ENCODE measurements at regions not wholly inside any gene's neighbourhood (a gene's known extent, or its start where the extent isn't known, plus 50 kb on each side); places are given as distances from the start of the nearest gene placed in this dataset.
"Not testable (repeated sequence)": the region's sequence is repeated elsewhere in the genome, so short reads cannot be mapped to it uniquely, and the experiment has no call there.

DNA sequence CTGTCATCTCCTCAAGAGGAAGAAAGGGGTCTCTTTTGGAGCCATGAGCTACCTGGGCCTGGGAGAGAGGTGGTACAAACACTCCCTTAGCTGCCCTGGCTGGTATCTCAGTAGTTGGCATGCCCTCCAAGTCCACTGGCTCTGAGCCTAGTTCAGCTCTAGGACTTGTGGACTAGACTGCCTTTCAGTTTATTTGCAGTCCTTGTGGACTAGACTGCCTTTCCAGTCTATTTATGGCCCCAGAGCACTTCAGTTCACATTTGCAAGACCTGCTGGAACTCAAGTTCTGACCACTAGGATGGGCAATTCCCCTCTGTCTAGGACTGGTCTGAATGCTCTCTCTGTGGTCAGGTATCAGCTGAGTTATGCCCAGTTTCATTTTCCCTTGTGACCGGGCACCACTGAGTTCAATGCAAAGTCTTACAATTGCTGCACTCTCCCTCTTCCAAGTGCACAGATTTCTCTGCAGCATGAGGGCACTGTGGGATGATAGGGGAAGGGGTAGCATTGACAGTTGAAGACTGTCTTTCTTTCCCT, 1019.0 kb downstream of the TAF11L14 start:
- no peak overlapping the region for H3K4me3 ChIP-seq (ENCODE audit: low read depth, low read length)
- peaks cover 73% of the 10 kb centered on the region for H3K9me3 ChIP-seq (ENCODE audit: control insufficient read depth, insufficient read depth, low read length)
- peaks cover 62% of the 10 kb centered on the region for H3K36me3 ChIP-seq (ENCODE audit: control insufficient read depth, insufficient read depth, low read length)
- no peak overlapping the region for H3K9ac ChIP-seq (ENCODE audit: low read depth, low read length)
- H3K27ac ChIP-seq (ENCODE audit: low read depth, low read length) = no peak overlapping the region
- H3K27me3 ChIP-seq (ENCODE audit: control insufficient read depth, insufficient read depth, low read length) = no peaks in the 10 kb centered on the region
- H3K4me1 ChIP-seq (ENCODE audit: control insufficient read depth, insufficient read depth, low read length) = no peaks in the 10 kb centered on the region

DNA sequence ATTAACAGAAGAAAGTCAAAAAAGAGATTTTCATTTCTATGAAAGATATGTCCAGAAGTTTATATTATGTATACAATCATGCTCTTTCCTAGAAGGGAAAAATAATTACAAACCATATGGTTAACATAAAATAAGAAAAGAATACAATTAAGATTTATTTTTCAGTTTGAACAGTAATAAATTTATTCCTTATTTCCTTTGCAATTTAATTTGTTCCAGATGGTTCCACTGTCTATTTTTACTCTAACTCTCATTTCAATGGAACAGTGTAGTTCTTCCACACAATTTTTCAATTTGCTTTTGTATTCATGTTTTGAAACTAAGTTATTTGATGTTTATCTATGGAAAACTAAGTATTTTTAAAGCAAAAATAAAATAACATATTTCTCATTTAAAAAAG, 1026.3 kb downstream of the TAF11L14 start:
- Histone ChIP-seq H3K4me3 (ENCODE audit: low read depth, low read length) (no peak overlapping the region), H3K27ac (ENCODE audit: low read depth, low read length) (no peak overlapping the region), H3K27me3 (ENCODE audit: control insufficient read depth, insufficient read depth, low read length) (no peaks in the 10 kb centered on the region), H3K9me3 (ENCODE audit: control insufficient read depth, insufficient read depth, low read length) (0 out of 2 replicates have a peak, but pooled peaks cover 4% of the 10 kb centered on the region), H3K36me3 (ENCODE audit: control insufficient read depth, insufficient read depth, low read length) (peaks cover 97% of the 10 kb centered on the region), H3K4me1 (ENCODE audit: control insufficient read depth, insufficient read depth, low read length) (no peaks in the 10 kb centered on the region), H3K9ac (ENCODE audit: low read depth, low read length) (no peak overlapping the region)

DNA sequence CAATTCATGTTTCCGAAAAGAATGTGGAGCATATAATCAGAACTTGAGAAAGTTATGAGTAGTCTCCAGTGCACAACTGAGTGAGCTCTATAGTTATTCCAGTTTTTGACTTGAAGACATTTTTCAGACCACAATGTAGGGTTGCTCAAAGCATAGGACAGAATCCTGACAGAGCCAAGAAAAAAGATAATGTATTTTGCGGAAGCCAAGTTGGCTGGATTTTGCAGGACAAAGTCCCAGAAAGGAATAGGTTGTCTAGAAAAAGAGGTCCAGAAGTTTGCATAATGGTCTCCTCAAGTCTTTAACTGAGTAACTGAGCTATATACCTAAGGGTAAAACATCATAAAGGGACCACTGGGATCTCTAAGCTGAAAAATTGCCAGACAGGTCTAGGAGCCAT, 1028.0 kb downstream of the TAF11L14 start:
- no peaks in the 10 kb centered on the region for H3K9me3 ChIP-seq (ENCODE audit: control insufficient read depth, insufficient read depth, low read length)
- H3K27me3 ChIP-seq (ENCODE audit: control insufficient read depth, insufficient read depth, low read length) = no peaks in the 10 kb centered on the region
- no peak overlapping the region for H3K9ac ChIP-seq (ENCODE audit: low read depth, low read length)
- H3K4me3 ChIP-seq (ENCODE audit: low read depth, low read length) = no peak overlapping the region
- peaks cover 8% of the 10 kb centered on the region; the same call in 1 of the 2 replicates for H3K4me1 ChIP-seq (ENCODE audit: control insufficient read depth, insufficient read depth, low read length)
- no peak overlapping the region for H3K27ac ChIP-seq (ENCODE audit: low read depth, low read length)
- H3K36me3 ChIP-seq (ENCODE audit: control insufficient read depth, insufficient read depth, low read length) = peaks cover 97% of the 10 kb centered on the region

DNA sequence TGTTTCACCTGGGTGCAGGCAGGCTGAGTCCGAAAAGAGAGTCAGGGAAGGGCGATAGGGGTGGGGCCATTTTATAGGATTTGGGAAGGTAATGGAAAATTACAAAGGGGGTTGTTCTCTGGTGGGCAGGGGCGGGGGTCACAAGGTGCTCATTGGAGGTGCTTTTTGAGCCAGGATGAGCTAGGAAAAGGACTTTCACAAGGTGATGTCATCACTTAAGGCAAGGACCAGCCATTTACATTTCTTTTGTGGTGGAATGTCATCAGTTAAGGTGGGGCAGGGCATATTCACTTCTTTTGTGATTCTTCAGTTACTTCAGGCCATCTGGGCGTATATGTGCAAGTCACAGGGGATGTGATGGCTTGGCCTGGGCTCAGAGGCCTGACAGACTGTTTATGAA, 1040.0 kb downstream of the TAF11L14 start:
- H3K36me3 ChIP-seq (ENCODE audit: control insufficient read depth, insufficient read depth, low read length); H3K9me3 ChIP-seq (ENCODE audit: control insufficient read depth, insufficient read depth, low read length); H3K27me3 ChIP-seq (ENCODE audit: control insufficient read depth, insufficient read depth, low read length); H3K27ac ChIP-seq (ENCODE audit: low read depth, low read length): not testable (repeated sequence)
- Histone ChIP-seq H3K9ac (ENCODE audit: low read depth, low read length) (peak overlapping the region; percentile 72), H3K4me1 (ENCODE audit: control insufficient read depth, insufficient read depth, low read length) (peaks cover 25% of the 10 kb centered on the region), H3K4me3 (ENCODE audit: low read depth, low read length) (peak overlapping the region; percentile 70)

DNA sequence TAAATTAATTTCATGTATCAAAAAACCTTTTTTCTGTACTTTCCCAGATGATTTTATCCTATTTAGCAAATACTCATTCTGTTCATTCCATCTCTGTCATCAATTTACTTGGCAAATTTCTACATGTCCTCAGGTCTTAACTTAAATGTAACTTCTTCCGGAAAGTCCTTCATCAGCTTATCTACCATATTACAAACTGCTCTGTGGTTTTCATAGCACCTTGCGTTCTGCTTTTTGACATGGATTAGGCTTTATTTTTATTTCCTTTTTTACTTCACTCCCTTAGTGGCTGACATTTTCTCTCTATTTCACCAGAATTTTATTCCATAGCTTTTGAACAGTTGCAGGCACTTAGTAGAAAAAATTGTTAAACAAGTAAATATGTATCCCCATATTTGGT, 1040.8 kb downstream of the TAF11L14 start:
- Histone ChIP-seq H3K36me3 (ENCODE audit: control insufficient read depth, insufficient read depth, low read length) (no peaks in the 10 kb centered on the region), H3K9me3 (ENCODE audit: control insufficient read depth, insufficient read depth, low read length) (no peaks in the 10 kb centered on the region), H3K27me3 (ENCODE audit: control insufficient read depth, insufficient read depth, low read length) (no peaks in the 10 kb centered on the region), H3K4me1 (ENCODE audit: control insufficient read depth, insufficient read depth, low read length) (peaks cover 25% of the 10 kb centered on the region), H3K9ac (ENCODE audit: low read depth, low read length) (no peak overlapping the region), H3K27ac (ENCODE audit: low read depth, low read length) (peak overlapping the region; percentile 26), H3K4me3 (ENCODE audit: low read depth, low read length) (peak overlapping the region; percentile 53)

DNA sequence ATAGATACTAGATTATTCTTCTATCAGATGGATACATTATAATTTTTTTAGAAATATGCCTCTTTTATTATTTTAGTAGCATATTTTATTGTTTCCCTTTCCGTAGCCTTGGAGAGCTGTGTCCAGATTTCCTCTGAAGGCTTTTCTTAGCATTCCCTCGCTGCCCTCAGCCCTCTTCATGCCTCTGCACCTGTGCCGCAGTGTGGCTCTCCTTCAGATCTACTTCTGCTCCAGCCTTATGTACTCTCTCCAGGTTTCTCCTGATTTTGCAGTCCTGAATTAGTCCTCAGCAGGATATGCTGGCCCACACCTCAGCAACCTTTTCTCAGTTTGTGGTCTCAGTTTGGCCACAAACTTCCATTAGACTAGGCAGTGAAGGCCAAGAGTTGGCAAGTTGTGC, 1052.0 kb downstream of the TAF11L14 start:
- no peaks in the 10 kb centered on the region for H3K36me3 ChIP-seq (ENCODE audit: control insufficient read depth, insufficient read depth, low read length)
- H3K27ac ChIP-seq (ENCODE audit: low read depth, low read length) = peak overlapping the region; percentile 8
- H3K9me3 ChIP-seq (ENCODE audit: control insufficient read depth, insufficient read depth, low read length) = no peaks in the 10 kb centered on the region
- H3K4me1 ChIP-seq (ENCODE audit: control insufficient read depth, insufficient read depth, low read length) = peaks cover 17% of the 10 kb centered on the region
- H3K9ac ChIP-seq (ENCODE audit: low read depth, low read length) = no peak overlapping the region
- no peak overlapping the region for H3K4me3 ChIP-seq (ENCODE audit: low read depth, low read length)
- no peaks in the 10 kb centered on the region for H3K27me3 ChIP-seq (ENCODE audit: control insufficient read depth, insufficient read depth, low read length)

DNA sequence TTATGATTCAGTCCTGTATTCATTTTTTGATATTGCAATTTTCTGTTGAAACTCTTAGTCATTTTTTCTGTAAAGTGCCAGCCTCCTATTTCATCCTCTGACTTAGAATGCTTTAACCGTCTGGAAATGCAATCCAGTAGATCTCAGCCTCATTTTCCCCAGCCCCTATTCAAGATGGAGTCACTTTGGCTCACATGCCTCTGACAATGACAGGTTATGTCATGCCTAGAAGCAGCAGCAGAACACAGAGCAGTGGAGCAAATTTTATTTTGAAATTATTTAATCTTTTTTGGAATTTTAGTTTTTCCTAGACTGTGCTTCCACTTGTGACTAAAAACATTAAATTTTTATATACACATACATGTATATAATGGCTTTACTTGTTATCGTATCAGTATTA, 1053.2 kb downstream of the TAF11L14 start:
- Histone ChIP-seq H3K27ac (ENCODE audit: low read depth, low read length) (no peak overlapping the region), H3K9me3 (ENCODE audit: control insufficient read depth, insufficient read depth, low read length) (no peaks in the 10 kb centered on the region), H3K27me3 (ENCODE audit: control insufficient read depth, insufficient read depth, low read length) (no peaks in the 10 kb centered on the region), H3K9ac (ENCODE audit: low read depth, low read length) (no peak overlapping the region), H3K4me3 (ENCODE audit: low read depth, low read length) (no peak overlapping the region), H3K36me3 (ENCODE audit: control insufficient read depth, insufficient read depth, low read length) (no peaks in the 10 kb centered on the region), H3K4me1 (ENCODE audit: control insufficient read depth, insufficient read depth, low read length) (peaks cover 17% of the 10 kb centered on the region)

DNA sequence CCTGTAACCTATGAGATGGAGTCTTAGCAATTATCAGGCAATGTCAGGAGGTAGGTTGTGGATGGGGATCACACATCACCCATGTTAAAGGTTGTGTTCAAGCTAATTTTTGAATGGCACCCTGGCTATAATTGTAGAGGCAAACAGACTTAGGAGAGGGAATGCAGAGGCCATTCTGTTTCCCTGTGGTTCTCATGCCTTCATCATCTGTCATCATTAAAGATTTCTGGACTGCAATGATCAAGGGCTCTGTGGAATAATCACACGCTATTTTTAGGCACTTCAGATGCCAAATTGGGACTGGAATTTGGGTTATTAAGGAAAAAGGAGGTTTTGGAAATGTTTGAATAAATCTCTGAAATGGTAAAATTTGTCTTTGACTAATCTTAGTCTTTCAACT, 1065.4 kb downstream of the TAF11L14 start:
- Histone ChIP-seq H3K4me1 (ENCODE audit: control insufficient read depth, insufficient read depth, low read length) (0 out of 2 replicates have a peak, but pooled peaks cover 5% of the 10 kb centered on the region), H3K27me3 (ENCODE audit: control insufficient read depth, insufficient read depth, low read length) (no peaks in the 10 kb centered on the region), H3K9ac (ENCODE audit: low read depth, low read length) (no peak overlapping the region), H3K36me3 (ENCODE audit: control insufficient read depth, insufficient read depth, low read length) (no peaks in the 10 kb centered on the region), H3K27ac (ENCODE audit: low read depth, low read length) (no peak overlapping the region), H3K4me3 (ENCODE audit: low read depth, low read length) (no peak overlapping the region), H3K9me3 (ENCODE audit: control insufficient read depth, insufficient read depth, low read length) (no peaks in the 10 kb centered on the region)

DNA sequence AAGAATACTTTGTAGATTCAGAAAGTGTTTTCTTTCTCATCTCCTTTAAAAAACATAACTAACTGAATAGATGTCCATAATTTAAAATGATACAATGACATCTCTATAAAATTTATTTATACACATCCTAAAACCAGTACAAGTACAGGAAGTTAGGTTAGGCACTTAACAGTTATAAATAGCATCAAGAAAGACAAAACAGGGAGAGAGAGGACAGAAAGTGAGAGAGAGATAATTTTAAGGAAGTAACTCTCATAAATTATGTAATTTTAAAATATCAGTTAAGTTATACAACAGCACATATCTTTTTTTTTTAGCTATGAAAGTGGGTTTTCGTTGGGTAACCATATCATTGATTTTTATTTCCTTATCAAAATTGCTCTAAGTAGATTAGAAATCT, 1068.6 kb downstream of the TAF11L14 start:
- Histone ChIP-seq H3K4me3 (ENCODE audit: low read depth, low read length) (no peak overlapping the region), H3K27ac (ENCODE audit: low read depth, low read length) (no peak overlapping the region), H3K27me3 (ENCODE audit: control insufficient read depth, insufficient read depth, low read length) (no peaks in the 10 kb centered on the region), H3K9me3 (ENCODE audit: control insufficient read depth, insufficient read depth, low read length) (no peaks in the 10 kb centered on the region), H3K9ac (ENCODE audit: low read depth, low read length) (no peak overlapping the region), H3K36me3 (ENCODE audit: control insufficient read depth, insufficient read depth, low read length) (no peaks in the 10 kb centered on the region), H3K4me1 (ENCODE audit: control insufficient read depth, insufficient read depth, low read length) (0 out of 2 replicates have a peak, but pooled peaks cover 5% of the 10 kb centered on the region)

DNA sequence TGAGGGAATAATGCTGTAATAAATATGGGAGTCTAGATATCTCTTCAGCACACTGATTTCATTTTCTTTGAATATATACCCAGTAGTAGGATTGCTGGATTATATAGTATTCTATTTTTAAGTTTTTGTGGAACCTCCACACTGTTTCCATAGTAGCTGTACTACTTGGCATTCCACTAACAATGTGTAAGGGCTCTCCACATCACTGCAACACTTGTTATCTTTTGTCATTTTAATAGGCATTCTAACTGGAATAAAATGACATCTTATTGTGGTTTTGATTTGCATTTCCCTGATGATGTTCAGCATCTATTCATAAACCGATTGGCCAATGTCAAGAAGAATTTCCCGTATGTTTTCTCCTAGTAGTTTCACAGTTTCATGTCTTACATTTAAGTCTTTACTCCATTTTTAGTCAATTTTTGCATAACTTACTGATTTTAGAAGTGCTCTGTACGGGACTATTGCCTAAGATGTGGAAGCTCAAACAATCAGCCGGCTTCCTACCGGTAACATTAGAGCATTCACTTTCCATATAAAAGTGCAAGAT, 1078.8 kb downstream of the TAF11L14 start:
- Histone ChIP-seq H3K4me1 (ENCODE audit: control insufficient read depth, insufficient read depth, low read length) (peaks cover 12% of the 10 kb centered on the region; the same call in 1 of the 2 replicates), H3K9me3 (ENCODE audit: control insufficient read depth, insufficient read depth, low read length) (no peaks in the 10 kb centered on the region), H3K27me3 (ENCODE audit: control insufficient read depth, insufficient read depth, low read length) (no peaks in the 10 kb centered on the region), H3K9ac (ENCODE audit: low read depth, low read length) (no peak overlapping the region), H3K36me3 (ENCODE audit: control insufficient read depth, insufficient read depth, low read length) (no peaks in the 10 kb centered on the region), H3K27ac (ENCODE audit: low read depth, low read length) (no peak overlapping the region), H3K4me3 (ENCODE audit: low read depth, low read length) (no peak overlapping the region)

DNA sequence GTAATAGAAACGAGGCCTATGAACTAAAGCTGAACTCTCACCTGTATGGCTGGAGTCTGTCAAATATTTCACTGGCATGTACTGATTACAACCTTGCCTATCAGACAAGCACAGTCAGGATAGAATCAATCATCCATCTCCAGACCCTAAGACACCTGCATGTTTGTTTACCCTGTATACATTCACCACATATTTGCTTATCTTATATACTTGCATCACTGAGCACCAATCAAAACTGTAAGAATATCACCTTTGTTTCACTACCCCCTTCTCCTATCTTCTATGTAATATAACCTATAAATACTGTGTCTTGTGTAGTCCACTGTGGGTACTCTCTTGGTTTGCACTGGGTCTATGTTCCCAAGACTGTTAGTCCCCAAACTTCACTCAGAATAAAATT, 1085.7 kb downstream of the TAF11L14 start:
- Histone ChIP-seq H3K27ac (ENCODE audit: low read depth, low read length) (no peak overlapping the region), H3K27me3 (ENCODE audit: control insufficient read depth, insufficient read depth, low read length) (no peaks in the 10 kb centered on the region), H3K9me3 (ENCODE audit: control insufficient read depth, insufficient read depth, low read length) (no peaks in the 10 kb centered on the region), H3K4me3 (ENCODE audit: low read depth, low read length) (no peak overlapping the region), H3K36me3 (ENCODE audit: control insufficient read depth, insufficient read depth, low read length) (no peaks in the 10 kb centered on the region), H3K4me1 (ENCODE audit: control insufficient read depth, insufficient read depth, low read length) (no peaks in the 10 kb centered on the region), H3K9ac (ENCODE audit: low read depth, low read length) (no peak overlapping the region)
